Fibroblast of mammary gland (primary cell): ENCODE measurements at regions not wholly inside any gene's neighbourhood (a gene's known extent, or its start where the extent isn't known, plus 50 kb on each side); places are given as distances from the start of the nearest gene placed in this dataset.
"Not testable (repeated sequence)": the region's sequence is repeated elsewhere in the genome, so short reads cannot be mapped to it uniquely, and the experiment has no call there.

Source experiments
- DNase-seq: peaks from one replicate; pipeline ENCODE4 v3.0.0-alpha.2; 2010; ENCODE audit warnings: low read depth
- H3K4me3 ChIP-seq: 2 replicates; pipeline ENCODE4 v1.5.1; 2011; ENCODE audit warnings: low read depth, mild to moderate bottlenecking, low read length, moderate library complexity; ENCODE audit not compliant: control insufficient read depth
- CTCF ChIP-seq: conservative IDR thresholded peaks from 2 replicates; pipeline ENCODE4 v1.5.1; 2011; ENCODE audit warnings: low read depth, low read length, inconsistent platforms; ENCODE audit not compliant: control insufficient read depth, insufficient read depth

GRCh38 chr5:179452356-179453230 lies 97.8 kb upstream of the RUFY1 start:
- no peak for DNase-seq
- no peak for TF ChIP-seq CTCF
- H3K4me3 ChIP-seq = no peak overlapping the region

- TF ChIP-seq CTCF = no peak
- H3K4me3 ChIP-seq = no peak overlapping the region
- no peak for DNase-seq
Measured at GRCh38 chr5:179451828-179452196, 98.5 kb upstream of the RUFY1 start.

GRCh38 chr5:179451114-179451827 lies 99.1 kb upstream of the RUFY1 start:
- TF ChIP-seq CTCF = no peak
- no peak overlapping the region for H3K4me3 ChIP-seq

GRCh38 chr5:179449950-179450349 lies 100.4 kb upstream of the RUFY1 start:
- not testable (repeated sequence) for DNase-seq, H3K4me3 ChIP-seq

More at GRCh38 chr5:179451114-179451827, 99.1 kb upstream of the RUFY1 start:
- no peak for DNase-seq

GRCh38 chr5:179448282-179448681 lies 102.1 kb upstream of the RUFY1 start:
- DNase-seq, H3K4me3 ChIP-seq: not testable (repeated sequence)

- H3K4me3 ChIP-seq, DNase-seq: not testable (repeated sequence)
Measured at GRCh38 chr5:179442289-179442688, 97.0 kb upstream of the ADAMTS2 start.

- H3K4me3 ChIP-seq = no peak overlapping the region
- no peak for DNase-seq
- TF ChIP-seq CTCF = no peak
Measured at GRCh38 chr5:179439181-179439985, 94.1 kb upstream of the ADAMTS2 start.

GRCh38 chr5:179438461-179438860 lies 93.2 kb upstream of the ADAMTS2 start:
- no peak for TF ChIP-seq CTCF
- H3K4me3 ChIP-seq = no peak overlapping the region
- no peak for DNase-seq
